Large intestine (tissue), 3 donors: ENCODE measurements at regions not wholly inside any gene's neighbourhood (a gene's known extent, or its start where the extent isn't known, plus 50 kb on each side); places are given as distances from the start of the nearest gene placed in this dataset.
"Not testable (repeated sequence)": the region's sequence is repeated elsewhere in the genome, so short reads cannot be mapped to it uniquely, and the experiment has no call there.

Source experiments
- DNase-seq, 2 donors: peaks; one replicate each; pipeline versions ENCODE4 v3.0.0 to v3.0.0-alpha.2; 2013
- H3K27ac ChIP-seq: one replicate; pipeline ENCODE4 v1.5.1; 2013; ENCODE audit warnings: low read length
- H3K27me3 ChIP-seq: 2 replicates; pipeline ENCODE4 v1.6.1; 2013; ENCODE audit warnings: low read length; ENCODE audit not compliant: control insufficient read depth, insufficient read depth
- H3K36me3 ChIP-seq: 2 replicates; pipeline ENCODE4 v1.6.1; 2013; ENCODE audit warnings: low read length; ENCODE audit not compliant: control insufficient read depth, insufficient read depth
- H3K4me1 ChIP-seq: one replicate; pipeline ENCODE4 v1.6.1; 2013; ENCODE audit warnings: low read length; ENCODE audit not compliant: control insufficient read depth, insufficient read depth
- H3K4me3 ChIP-seq: one replicate; pipeline ENCODE4 v1.5.1; 2013; ENCODE audit warnings: low read length
- H3K9me3 ChIP-seq: one replicate; pipeline ENCODE4 v1.6.1; 2013; ENCODE audit warnings: mild to moderate bottlenecking, low read depth, low read length, moderate library complexity; ENCODE audit not compliant: control insufficient read depth
- WGBS: methylation state at CpG from one replicate; pipeline ENCODE4 v1.1.5; 2013; ENCODE audit warnings: low lambda C conversion rate; ENCODE audit not compliant: insufficient coverage; 5-methylcytosine and 5-hydroxymethylcytosine counted together

GRCh38 chr4:1589098-1589497 is 95.0 kb downstream of the FAM53A start:
- no peaks in the 10 kb centered on the region for H3K36me3 ChIP-seq
- peaks cover 21% of the 10 kb centered on the region for H3K9me3 ChIP-seq
- H3K27me3 ChIP-seq: peaks cover 13% of the 10 kb centered on the region
- WGBS: no CpG with 5 or more reads among the region's 1 CpG
- H3K4me1 ChIP-seq: no peaks in the 10 kb centered on the region
- DNase-seq: no peak
- H3K4me3 ChIP-seq: no peak overlapping the region
- H3K27ac ChIP-seq: no peak overlapping the region

GRCh38 chr4:1588306-1588705 is 95.8 kb downstream of the FAM53A start:
- Histone ChIP-seq H3K4me1 (no peaks in the 10 kb centered on the region), H3K9me3 (peaks cover 21% of the 10 kb centered on the region), H3K27me3 (peaks cover 10% of the 10 kb centered on the region), H3K36me3 (no peaks in the 10 kb centered on the region), H3K27ac (no peak overlapping the region), H3K4me3 (no peak overlapping the region)
- no CpG with 5 or more reads among the region's 5 CpGs for WGBS
- no peak for DNase-seq

GRCh38 chr4:1584498-1584897 is 99.6 kb downstream of the FAM53A start:
- no peak overlapping the region for H3K27ac ChIP-seq
- H3K27me3 ChIP-seq: peaks cover 15% of the 10 kb centered on the region
- no peak overlapping the region for H3K4me3 ChIP-seq
- H3K9me3 ChIP-seq: peaks cover 3% of the 10 kb centered on the region
- H3K4me1 ChIP-seq: peaks cover 2% of the 10 kb centered on the region
- no peak for DNase-seq
- H3K36me3 ChIP-seq: no peaks in the 10 kb centered on the region
- WGBS: no CpG with 5 or more reads among the region's 3 CpGs

- H3K4me3 ChIP-seq: no peak overlapping the region
- H3K27me3 ChIP-seq: peaks cover 18% of the 10 kb centered on the region
- H3K4me1 ChIP-seq: peaks cover 2% of the 10 kb centered on the region
- DNase-seq: no peak
- no peak overlapping the region for H3K27ac ChIP-seq
- 81% methylated on average over 4 of the region's 5 CpGs for WGBS
- H3K9me3 ChIP-seq: peaks cover 3% of the 10 kb centered on the region
- no peaks in the 10 kb centered on the region for H3K36me3 ChIP-seq
Measured at GRCh38 chr4:1583859-1584258, 100.3 kb downstream of the FAM53A start.

- Histone ChIP-seq H3K4me1 (peaks cover 2% of the 10 kb centered on the region), H3K27me3 (peaks cover 19% of the 10 kb centered on the region), H3K27ac (no peak overlapping the region), H3K9me3 (peaks cover 3% of the 10 kb centered on the region), H3K36me3 (no peaks in the 10 kb centered on the region), H3K4me3 (no peak overlapping the region)
- no CpG with 5 or more reads among the region's 15 CpGs for WGBS
- DNase-seq: no peak
Measured at GRCh38 chr4:1583051-1583785, 100.9 kb downstream of the FAM53A start.

- Histone ChIP-seq H3K4me3 (no peak overlapping the region), H3K27ac (no peak overlapping the region), H3K4me1 (peaks cover 2% of the 10 kb centered on the region), H3K9me3 (peaks cover 3% of the 10 kb centered on the region), H3K36me3 (no peaks in the 10 kb centered on the region), H3K27me3 (peaks cover 29% of the 10 kb centered on the region)
- no CpG with 5 or more reads among the region's 15 CpGs for WGBS
- no peak for DNase-seq
Measured at GRCh38 chr4:1582227-1582626, 101.9 kb downstream of the FAM53A start.

- whole genome bisulfite sequencing: 61% methylated on average over 2 of the region's 15 CpGs
- peaks cover 37% of the 10 kb centered on the region for H3K27me3 ChIP-seq
- not testable (repeated sequence) for H3K9me3 ChIP-seq, H3K4me1 ChIP-seq, H3K27ac ChIP-seq, H3K36me3 ChIP-seq, H3K4me3 ChIP-seq
- DNase-seq: peak; percentile 30 to 41
Measured at GRCh38 chr4:1581164-1581894, 102.8 kb downstream of the FAM53A start.

- H3K9me3 ChIP-seq, H3K36me3 ChIP-seq, DNase-seq, H3K27ac ChIP-seq, H3K4me1 ChIP-seq, H3K4me3 ChIP-seq: not testable (repeated sequence)
- WGBS: no CpG with 5 or more reads among the region's 16 CpGs
- peaks cover 44% of the 10 kb centered on the region for H3K27me3 ChIP-seq
Measured at GRCh38 chr4:1580692-1581012, 103.5 kb downstream of the FAM53A start.

- Histone ChIP-seq H3K36me3 (no peaks in the 10 kb centered on the region), H3K27ac (no peak overlapping the region), H3K27me3 (peaks cover 50% of the 10 kb centered on the region), H3K4me1 (peaks cover 2% of the 10 kb centered on the region), H3K9me3 (peaks cover 3% of the 10 kb centered on the region), H3K4me3 (peak overlapping the region; percentile 31)
- 5% methylated on average over 2 of the region's 46 CpGs for WGBS
- DNase-seq: peak; percentile 35 to 41
Measured at GRCh38 chr4:1579901-1580691, 104.0 kb downstream of the FAM53A start.

GRCh38 chr4:1579001-1579900 is 104.9 kb downstream of the FAM53A start:
- peaks cover 2% of the 10 kb centered on the region for H3K4me1 ChIP-seq
- no CpG with 5 or more reads among the region's 91 CpGs for WGBS
- peak; percentile 17 to 50 for DNase-seq
- no peak overlapping the region for H3K27ac ChIP-seq
- peaks cover 3% of the 10 kb centered on the region for H3K9me3 ChIP-seq
- H3K27me3 ChIP-seq: peaks cover 48% of the 10 kb centered on the region
- no peaks in the 10 kb centered on the region for H3K36me3 ChIP-seq
- H3K4me3 ChIP-seq: peak overlapping the region; percentile 32
